ENCODE measurements at regions not wholly inside any gene's neighbourhood (a gene's known extent, or its start where the extent isn't known, plus 50 kb on each side); places are given as distances from the start of the nearest gene placed in this dataset.

DNA sequence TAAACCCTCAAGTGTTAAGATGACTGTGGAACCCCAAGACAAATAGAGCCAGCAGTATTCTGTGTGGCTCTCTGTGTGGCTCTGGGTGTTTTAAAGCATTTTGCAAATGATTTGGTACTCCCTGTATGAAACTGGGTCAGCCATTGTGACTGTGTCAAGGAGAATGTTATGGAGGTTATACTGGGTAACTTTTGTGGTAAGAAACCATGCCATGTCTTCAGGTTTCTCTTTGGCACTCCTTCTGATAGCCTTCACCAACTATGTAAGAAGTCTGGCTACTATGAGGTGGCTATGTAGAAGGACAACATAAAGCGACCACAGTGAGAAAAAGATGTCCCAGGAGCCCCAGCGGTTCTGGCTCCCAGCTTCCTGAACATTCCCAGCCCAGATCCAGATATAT lies 226.6 kb upstream of the RHOBTB1 start:
- TF ChIP-seq, protein P1, sequence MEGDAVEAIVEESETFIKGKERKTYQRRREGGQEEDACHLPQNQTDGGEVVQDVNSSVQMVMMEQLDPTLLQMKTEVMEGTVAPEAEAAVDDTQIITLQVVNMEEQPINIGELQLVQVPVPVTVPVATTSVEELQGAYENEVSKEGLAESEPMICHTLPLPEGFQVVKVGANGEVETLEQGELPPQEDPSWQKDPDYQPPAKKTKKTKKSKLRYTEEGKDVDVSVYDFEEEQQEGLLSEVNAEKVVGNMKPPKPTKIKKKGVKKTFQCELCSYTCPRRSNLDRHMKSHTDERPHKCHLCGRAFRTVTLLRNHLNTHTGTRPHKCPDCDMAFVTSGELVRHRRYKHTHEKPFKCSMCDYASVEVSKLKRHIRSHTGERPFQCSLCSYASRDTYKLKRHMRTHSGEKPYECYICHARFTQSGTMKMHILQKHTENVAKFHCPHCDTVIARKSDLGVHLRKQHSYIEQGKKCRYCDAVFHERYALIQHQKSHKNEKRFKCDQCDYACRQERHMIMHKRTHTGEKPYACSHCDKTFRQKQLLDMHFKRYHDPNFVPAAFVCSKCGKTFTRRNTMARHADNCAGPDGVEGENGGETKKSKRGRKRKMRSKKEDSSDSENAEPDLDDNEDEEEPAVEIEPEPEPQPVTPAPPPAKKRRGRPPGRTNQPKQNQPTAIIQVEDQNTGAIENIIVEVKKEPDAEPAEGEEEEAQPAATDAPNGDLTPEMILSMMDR (conservative IDR thresholded peaks at IDR 0.05; ENCODE audit: low read depth, low read length), result no peak
- TF ChIP-seq EZH2 (IDR thresholded peaks at IDR 0.05; ENCODE audit: low read length, unreplicated experiment), result no peak
